GM23338 (cell line): ENCODE measurements at regions not wholly inside any gene's neighbourhood (a gene's known extent, or its start where the extent isn't known, plus 50 kb on each side); places are given as distances from the start of the nearest gene placed in this dataset.

Experiments
- ATAC-seq: fragments of 200-7000 bp; cut with Tn5 transposase; 3 replicates; pipeline ENCODE4 v1.9.1; 2020
- DNase-seq: peaks from one replicate; pipeline ENCODE4 v3.0.0-alpha.2; 2015; ENCODE audit warnings: low spot score
- H2AFZ ChIP-seq: fragments of 200-600 bp; sonication (generic); 2 replicates; pipeline ENCODE4 v1.8.0; 2016; ENCODE audit warnings: antibody characterized with exemption, mild to moderate bottlenecking, moderate library complexity
- H3F3A ChIP-seq: fragments of 200-600 bp; sonication (generic); replicated peaks from 2 replicates; pipeline ENCODE4 v1.8.0; 2017; ENCODE audit warnings: antibody characterized with exemption, mixed run types, low read depth
- H3K27ac ChIP-seq: fragments of 200-600 bp; sonication (generic); 2 replicates; pipeline ENCODE4 v1.6.1; 2016; ENCODE audit warnings: low read depth
- H3K27me3 ChIP-seq: fragments of 200-600 bp; sonication (generic); 2 replicates; pipeline ENCODE4 v1.8.0; 2016; ENCODE audit warnings: mild to moderate bottlenecking, mixed run types, moderate library complexity; ENCODE audit not compliant: insufficient read depth
- H3K36me3 ChIP-seq: fragments of 200-600 bp; sonication (generic); 2 replicates; pipeline ENCODE4 v1.8.0; 2016; ENCODE audit warnings: mild to moderate bottlenecking; ENCODE audit not compliant: insufficient read depth
- H3K4me1 ChIP-seq: fragments of 200-600 bp; sonication (generic); 2 replicates; pipeline ENCODE4 v1.8.0; 2016; ENCODE audit warnings: mild to moderate bottlenecking, moderate library complexity; ENCODE audit not compliant: insufficient read depth
- H3K4me2 ChIP-seq: fragments of 200-600 bp; sonication (generic); 2 replicates; pipeline ENCODE4 v1.7.1; 2017; ENCODE audit warnings: mixed run types
- H3K4me3 ChIP-seq: fragments of 200-600 bp; sonication (generic); 2 replicates; pipeline ENCODE4 v1.6.1; 2016; ENCODE audit warnings: mixed run types
- H3K79me2 ChIP-seq: fragments of 200-600 bp; sonication (generic); replicated peaks from 2 replicates; pipeline ENCODE4 v1.8.0; 2017; ENCODE audit warnings: mild to moderate bottlenecking; ENCODE audit not compliant: insufficient read depth
- H3K9me2 ChIP-seq: fragments of 200-600 bp; sonication (generic); 2 replicates; pipeline ENCODE4 v1.8.0; 2017; ENCODE audit not compliant: insufficient read depth
- H4K20me1 ChIP-seq: fragments of 200-600 bp; sonication (generic); replicated peaks from 2 replicates; pipeline ENCODE4 v1.8.0; 2017; ENCODE audit warnings: mild to moderate bottlenecking; ENCODE audit not compliant: insufficient read depth
- H3K27ac Mint-ChIP-seq: 2 replicates; pipeline ENCODE4 v1.8.0; 2020; ENCODE audit warnings: inconsistent platforms, mild to moderate bottlenecking, moderate library complexity, mixed read lengths
- H3K27me3 Mint-ChIP-seq: 3 replicates; pipeline ENCODE4 v1.8.0; 2022; ENCODE audit warnings: low read depth, mild to moderate bottlenecking, moderate library complexity, mixed read lengths, inconsistent platforms; ENCODE audit not compliant: insufficient read depth, poor library complexity
- H3K36me3 Mint-ChIP-seq: 3 replicates; pipeline ENCODE4 v1.8.0; 2021; ENCODE audit warnings: low read depth, mild to moderate bottlenecking, inconsistent platforms, moderate library complexity, mixed read lengths
- H3K4me1 Mint-ChIP-seq: 3 replicates; pipeline ENCODE4 v1.8.0; 2020; ENCODE audit warnings: mild to moderate bottlenecking, inconsistent platforms, mixed read lengths
- H3K4me3 Mint-ChIP-seq: 3 replicates; pipeline ENCODE4 v1.8.0; 2021; ENCODE audit warnings: moderate library complexity, mild to moderate bottlenecking, inconsistent platforms, mixed read lengths
- H3K9me3 Mint-ChIP-seq: 3 replicates; pipeline ENCODE4 v1.8.0; 2020; ENCODE audit warnings: moderate library complexity, mild to moderate bottlenecking, inconsistent platforms, mixed read lengths
- CREB1 ChIP-seq: fragments of 250-450 bp; sonication (Bioruptor Pico); IDR thresholded peaks from 2 replicates; pipeline ENCODE4 v1.5.0; 2020; ENCODE audit warnings: low read depth, mild to moderate bottlenecking, moderate library complexity
- CTCF ChIP-seq, 2 experiments: fragments of 200-600 bp in 1 of 2; sonication (generic) in 1 of 2; conservative IDR thresholded peaks; 2 replicates each; pipeline versions ENCODE4 v1.5.1 to v1.6.1; 2016 to 2017; ENCODE audit warnings: antibody characterized with exemption in 2 of 2, low read depth in 2 of 2, mild to moderate bottlenecking in 2 of 2, moderate library complexity in 1 of 2
- ETS1 ChIP-seq: IDR thresholded peaks from 2 replicates; pipeline ENCODE4 v1.6.1; 2016; ENCODE audit warnings: antibody characterized with exemption
- EZH2 ChIP-seq: fragments of 200-600 bp; sonication (generic); IDR thresholded peaks from one replicate; pipeline ENCODE4 v1.8.0; 2017; ENCODE audit warnings: antibody characterized with exemption, mild to moderate bottlenecking, low read depth; ENCODE audit not compliant: unreplicated experiment
- EZH2phosphoT487 ChIP-seq: fragments of 200-600 bp; sonication (generic); IDR thresholded peaks from one replicate; pipeline ENCODE4 v1.8.1; 2018; ENCODE audit warnings: antibody characterized with exemption; ENCODE audit not compliant: unreplicated experiment
- JUNB ChIP-seq: IDR thresholded peaks from one replicate; pipeline ENCODE4 v1.6.1; 2016; ENCODE audit warnings: antibody characterized with exemption; ENCODE audit not compliant: unreplicated experiment
- NANOG ChIP-seq: IDR thresholded peaks from 2 replicates; pipeline ENCODE4 v1.6.1; 2016; ENCODE audit warnings: antibody characterized with exemption, borderline replicate concordance
- POLR2AphosphoS5 ChIP-seq: IDR thresholded peaks from 2 replicates; pipeline ENCODE4 v1.6.1; 2016; ENCODE audit warnings: antibody characterized with exemption, low read depth
- REST ChIP-seq: IDR thresholded peaks from one replicate; pipeline ENCODE4 v1.6.1; 2018; ENCODE audit warnings: antibody characterized with exemption; ENCODE audit not compliant: unreplicated experiment
- STAT1 ChIP-seq: IDR thresholded peaks from one replicate; pipeline ENCODE4 v1.6.1; 2016; ENCODE audit warnings: antibody characterized with exemption; ENCODE audit not compliant: unreplicated experiment
- ZNF114 ChIP-seq: fragments of 250-450 bp; sonication (Bioruptor Pico); IDR thresholded peaks from 2 replicates; pipeline ENCODE4 v1.5.0; 2020; ENCODE audit warnings: mild to moderate bottlenecking, moderate library complexity
- ZNF331 ChIP-seq: fragments of 250-450 bp; sonication (Bioruptor Pico); IDR thresholded peaks from 2 replicates; pipeline ENCODE4 v1.5.0; 2020; ENCODE audit warnings: low read depth, mild to moderate bottlenecking, moderate library complexity

- Histone ChIP-seq H2AFZ (no peak overlapping the region), H3K9me2 (peaks cover under 1% of the 10 kb centered on the region; the same call in 1 of the 2 replicates), H3K4me2 (no peak overlapping the region), H3K36me3 (no peaks in the 10 kb centered on the region), H3K27ac (no peak overlapping the region), H3K27me3 (no peaks in the 10 kb centered on the region), H3F3A (no peaks in the 10 kb centered on the region), H3K79me2 (no peaks in the 10 kb centered on the region), H3K4me1 (no peaks in the 10 kb centered on the region), H4K20me1 (no peaks in the 10 kb centered on the region), H3K4me3 (no peak overlapping the region)
- Mint-ChIP-seq H3K4me1 (no peaks in the 10 kb centered on the region), H3K36me3 (no peaks in the 10 kb centered on the region), H3K27ac (no peak overlapping the region), H3K9me3 (peaks cover 7% of the 10 kb centered on the region; the same call in 1 of the 3 replicates), H3K27me3 (no peaks in the 10 kb centered on the region), H3K4me3 (no peak overlapping the region)
- ATAC-seq: no peak
- no peak for TF ChIP-seq POLR2AphosphoS5
- no peak for TF ChIP-seq ETS1
- TF ChIP-seq STAT1: no peak
- TF ChIP-seq JUNB: no peak
- TF ChIP-seq EZH2: no peak
- no peak for TF ChIP-seq ZNF331
- no peak for TF ChIP-seq ZNF114
- no peak for TF ChIP-seq CTCF (conservative IDR thresholded peaks at IDR 0.05; ENCODE audit: low read depth in 2 of 2)
- no peak for TF ChIP-seq CREB1 (CRISPR knock-in tag)
- no peak for TF ChIP-seq REST
- no peak for TF ChIP-seq NANOG
- TF ChIP-seq EZH2phosphoT487: no peak
- DNase-seq: no peak
Measured at GRCh38 chr1:213698092-213698702, 289.6 kb upstream of the PROX1 start.
